ENCODE measurements at regions not wholly inside any gene's neighbourhood (a gene's known extent, or its start where the extent isn't known, plus 50 kb on each side); places are given as distances from the start of the nearest gene placed in this dataset.

- TF ChIP-seq CTCF (IDR thresholded peaks at IDR 0.05) (no peak), POLR2A (IDR thresholded peaks at IDR 0.05) (no peak)
Measured at GRCh38 chr17:14482715-14483114, 181.8 kb downstream of the HS3ST3B1 start.
